Adrenal gland (tissue), 9 donors: ENCODE measurements at regions not wholly inside any gene's neighbourhood (a gene's known extent, or its start where the extent isn't known, plus 50 kb on each side); places are given as distances from the start of the nearest gene placed in this dataset.

Source experiments
- DNase-seq, 7 donors: peaks; one replicate each; pipeline ENCODE4 v3.0.0-alpha.2; 2019 to 2020
- H3K27ac ChIP-seq, 5 donors: fragments of 200-600 bp; sonication (generic) in 4 of 5; 1 replicate in 3 of 5; 2 replicates in 2 of 5; pipeline versions ENCODE4 v1.5.1 to v1.8.0; 2016 to 2020; ENCODE audit warnings: mild to moderate bottlenecking in 1 of 5
- H3K27me3 ChIP-seq: fragments of 200-600 bp; 2 replicates; pipeline ENCODE4 v1.8.0; 2021
- H3K36me3 ChIP-seq, 2 donors: fragments of 200-600 bp; replicated peaks in 1 of 2; 1 replicate in 1 of 2; 2 replicates in 1 of 2; pipeline versions ENCODE4 v1.5.1 to v1.8.0; 2018 to 2022
- H3K4me1 ChIP-seq, 2 donors: fragments of 200-600 bp; replicated peaks in 1 of 2; 1 replicate in 1 of 2; 2 replicates in 1 of 2; pipeline versions ENCODE4 v1.5.1 to v1.8.0; 2018 to 2021
- H3K4me3 ChIP-seq, 4 donors: fragments of 200-600 bp; sonication (generic) in 3 of 4; one replicate each; pipeline ENCODE4 v1.5.1; 2016 to 2018
- H3K9me3 ChIP-seq, 3 donors: fragments of 200-600 bp; sonication (generic) in 1 of 3; replicated peaks in 1 of 3; 1 replicate in 2 of 3; 2 replicates in 1 of 3; pipeline versions ENCODE4 v1.5.1 to v1.8.0; 2016 to 2021
- CTCF ChIP-seq, 6 experiments: fragments of 450-650 bp in 4 of 6; fragments of 200-600 bp in 2 of 6; sonication (generic) in 1 of 6; IDR thresholded peaks; 1 replicate in 5 of 6; 2 replicates in 1 of 6; pipeline versions ENCODE4 v1.5.1 to v1.8.0; 2016 to 2021; ENCODE audit warnings: antibody characterized with exemption in 6 of 6, mild to moderate bottlenecking in 2 of 6, moderate library complexity in 1 of 6
- POLR2A ChIP-seq, 2 donors: fragments of 450-650 bp; IDR thresholded peaks; one replicate each; pipeline ENCODE4 v1.6.1; 2017; ENCODE audit warnings: antibody characterized with exemption in 2 of 2, mild to moderate bottlenecking in 2 of 2, moderate library complexity in 1 of 2
- WGBS, 4 donors: extraction: QIAGEN DNeasy Blood & Tissue Kit in 2 of 4; methylation state at CpG; one replicate each; pipeline versions ENCODE4 v1.1.5 to v1.1.7; 2013 to 2017; 5-methylcytosine and 5-hydroxymethylcytosine counted together
- intact Hi-C, 2 donors: fragments of 100-400 bp; cut with DNase I; formaldehyde crosslinking; loops; one replicate each; pipeline versions ENCODE4 v1.14.1 to v1.15.0; 2022 to 2023
- donor health status: healthy with polysubstance abuse.
- donor health status: Bipolar disorder and iron deficiency.
- donor health status: DM: yes; HTN: yes; CAD: no.
- donor health status: DM: no; HTN: no; CAD: no.
- donor health status: DM: no; HTN: no; CAD: no.

- Histone ChIP-seq H3K36me3 (no peaks in the 10 kb centered on the region), H3K4me1 (no peaks in the 10 kb centered on the region), H3K27ac (no peak overlapping the region), H3K4me3 (no peak overlapping the region), H3K27me3 (no peaks in the 10 kb centered on the region), H3K9me3 (peaks cover 0 to under 1% (median 0%) of the 10 kb centered on the region in 3 donors)
- 85 to 89% (median 89%) methylated on average over 6 of the region's 6 CpGs for WGBS, 4 donors
- TF ChIP-seq POLR2A (IDR thresholded peaks at IDR 0.05) (no peak), CTCF (IDR thresholded peaks at IDR 0.05) (no peak)
- DNase-seq, result no peak
- intact Hi-C loops, result no loop called here
Measured at GRCh38 chr10:3366735-3367405, 194.3 kb upstream of the PITRM1 start.

DNA sequence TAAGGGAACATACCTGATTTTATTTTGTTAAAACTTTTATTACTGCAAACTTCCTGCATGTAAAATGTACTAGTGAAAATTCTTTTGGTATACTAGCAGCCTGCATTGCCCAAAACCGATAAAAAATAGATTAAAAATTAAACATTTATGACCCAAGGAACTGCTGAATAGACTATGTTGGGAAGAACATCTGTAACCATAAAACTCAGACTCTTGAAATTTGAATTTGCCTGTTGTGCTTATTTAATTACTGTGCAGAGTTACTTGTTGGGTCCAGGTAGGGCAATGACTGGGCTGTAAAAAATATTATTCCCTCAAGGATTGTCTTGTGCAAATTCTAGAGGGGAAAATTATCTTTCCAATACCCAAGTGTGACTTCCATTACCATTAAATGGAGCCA is 193.5 kb upstream of the PITRM1 start:
- TF ChIP-seq POLR2A (IDR thresholded peaks at IDR 0.05) (no peak), CTCF (IDR thresholded peaks at IDR 0.05) (no peak)
- Histone ChIP-seq H3K4me3 (no peak overlapping the region), H3K36me3 (no peaks in the 10 kb centered on the region), H3K4me1 (no peaks in the 10 kb centered on the region), H3K27ac (no peak overlapping the region), H3K27me3 (no peaks in the 10 kb centered on the region), H3K9me3 (peaks cover 0 to 3% (median 0%) of the 10 kb centered on the region in 3 donors)
- WGBS, 4 donors, result 59 to 85% (median 80%) methylated on average over 1 of the region's 1 CpG
- intact Hi-C loops, result no loop called here
- no peak for DNase-seq

DNA sequence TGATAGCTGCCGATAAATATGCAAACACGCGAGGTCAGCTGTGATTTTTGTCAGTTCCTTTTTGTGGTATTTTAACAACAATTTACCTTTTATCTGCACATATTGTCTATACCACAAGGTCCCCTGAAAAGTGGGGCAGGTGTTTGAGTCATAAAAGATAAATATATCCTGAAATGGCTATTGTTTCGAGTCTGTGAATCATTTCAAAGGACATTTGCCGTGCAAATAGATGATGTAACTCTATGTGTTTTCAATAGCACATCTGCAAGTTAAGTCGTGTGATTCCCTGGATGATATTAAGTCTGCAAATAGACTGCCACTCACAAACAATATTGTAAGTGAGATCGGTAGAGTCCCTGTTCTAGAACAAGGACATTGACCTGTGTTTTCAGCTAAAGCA is 193.0 kb upstream of the PITRM1 start:
- no peak overlapping the region for H3K27ac ChIP-seq
- WGBS, 4 donors, result 73 to 75% (median 75%) methylated on average over 7 of the region's 7 CpGs
- DNase-seq, result no peak
- H3K27me3 ChIP-seq, result no peaks in the 10 kb centered on the region
- H3K9me3 ChIP-seq, result peaks cover 0 to 3% (median 0%) of the 10 kb centered on the region in 3 donors
- H3K4me1 ChIP-seq, result no peaks in the 10 kb centered on the region
- H3K4me3 ChIP-seq, result no peak overlapping the region
- no peak for TF ChIP-seq POLR2A (IDR thresholded peaks at IDR 0.05)
- TF ChIP-seq CTCF (IDR thresholded peaks at IDR 0.05), result no peak
- H3K36me3 ChIP-seq, result no peaks in the 10 kb centered on the region
- intact Hi-C loops, result no loop called here

DNA sequence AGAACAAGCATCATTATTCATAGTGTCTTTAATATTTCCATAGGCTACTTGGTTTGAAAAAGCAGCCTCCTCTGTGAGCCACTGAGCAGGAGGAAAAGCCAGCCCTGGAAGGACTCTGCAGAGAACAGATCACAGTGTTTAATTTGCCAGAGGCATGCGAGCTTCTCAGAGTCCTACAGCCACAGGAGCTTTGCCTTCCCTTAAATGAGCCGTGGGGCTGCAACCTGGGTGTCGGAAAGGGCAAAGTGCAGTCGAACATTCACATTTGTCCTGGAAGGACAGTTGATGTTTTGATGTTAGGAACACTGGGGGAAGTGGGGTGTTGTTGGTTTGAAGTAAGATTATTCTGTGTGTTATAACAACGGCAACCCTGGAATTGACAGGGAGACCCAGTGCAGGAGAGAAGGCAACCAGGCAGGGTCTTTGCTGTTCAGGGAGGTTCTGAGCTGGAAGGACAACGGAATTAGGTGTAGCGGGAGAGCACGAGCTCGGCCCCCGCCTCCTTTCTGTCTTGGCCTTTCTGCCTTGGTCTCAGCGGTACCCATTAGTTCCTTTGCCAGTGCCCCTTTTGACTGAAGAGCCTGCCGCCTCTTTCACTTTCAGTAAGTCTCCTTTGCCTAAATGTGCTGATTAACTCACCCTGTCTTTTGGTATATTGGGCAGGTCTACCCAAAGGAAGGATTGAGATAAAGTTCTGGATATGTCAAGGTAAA is 192.3 kb upstream of the PITRM1 start:
- TF ChIP-seq POLR2A (IDR thresholded peaks at IDR 0.05), result no peak
- no peak for TF ChIP-seq CTCF (IDR thresholded peaks at IDR 0.05)
- Histone ChIP-seq H3K36me3 (no peaks in the 10 kb centered on the region), H3K9me3 (peaks cover 0 to 3% (median 0%) of the 10 kb centered on the region in 3 donors), H3K4me3 (no peak overlapping the region), H3K27ac (no peak overlapping the region), H3K4me1 (no peaks in the 10 kb centered on the region), H3K27me3 (no peaks in the 10 kb centered on the region)
- intact Hi-C loops, result no loop called here
- no peak for DNase-seq
- 75 to 90% (median 86%) methylated on average over 12 of the region's 12 CpGs for WGBS, 4 donors
